ENCODE measurements at regions not wholly inside any gene's neighbourhood (a gene's known extent, or its start where the extent isn't known, plus 50 kb on each side); places are given as distances from the start of the nearest gene placed in this dataset.

- Histone ChIP-seq H3K9me3 (no peaks in the 10 kb centered on the region), H3K27me3 (no peaks in the 10 kb centered on the region), H3K36me3 (no peaks in the 10 kb centered on the region), H3K4me1 (no peaks in the 10 kb centered on the region), H3K27ac (no peak overlapping the region), H3K4me3 (no peak overlapping the region)
- TF ChIP-seq POLR2AphosphoS5 (IDR thresholded peaks at IDR 0.05) (no peak), EP300 (IDR thresholded peaks at IDR 0.05) (no peak), POLR2A (IDR thresholded peaks at IDR 0.05) (no peak)
- TF ChIP-seq, protein P1, sequence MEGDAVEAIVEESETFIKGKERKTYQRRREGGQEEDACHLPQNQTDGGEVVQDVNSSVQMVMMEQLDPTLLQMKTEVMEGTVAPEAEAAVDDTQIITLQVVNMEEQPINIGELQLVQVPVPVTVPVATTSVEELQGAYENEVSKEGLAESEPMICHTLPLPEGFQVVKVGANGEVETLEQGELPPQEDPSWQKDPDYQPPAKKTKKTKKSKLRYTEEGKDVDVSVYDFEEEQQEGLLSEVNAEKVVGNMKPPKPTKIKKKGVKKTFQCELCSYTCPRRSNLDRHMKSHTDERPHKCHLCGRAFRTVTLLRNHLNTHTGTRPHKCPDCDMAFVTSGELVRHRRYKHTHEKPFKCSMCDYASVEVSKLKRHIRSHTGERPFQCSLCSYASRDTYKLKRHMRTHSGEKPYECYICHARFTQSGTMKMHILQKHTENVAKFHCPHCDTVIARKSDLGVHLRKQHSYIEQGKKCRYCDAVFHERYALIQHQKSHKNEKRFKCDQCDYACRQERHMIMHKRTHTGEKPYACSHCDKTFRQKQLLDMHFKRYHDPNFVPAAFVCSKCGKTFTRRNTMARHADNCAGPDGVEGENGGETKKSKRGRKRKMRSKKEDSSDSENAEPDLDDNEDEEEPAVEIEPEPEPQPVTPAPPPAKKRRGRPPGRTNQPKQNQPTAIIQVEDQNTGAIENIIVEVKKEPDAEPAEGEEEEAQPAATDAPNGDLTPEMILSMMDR (IDR thresholded peaks at IDR 0.05): no peak
- 57% methylated on average over 5 of the region's 5 CpGs for WGBS
- DNase-seq (ENCODE audit: low spot score in 2 of 2): no peak
These were observed 183.1 kb downstream of the INO80D start for GRCh38 chr2:205902900-205903237.

GRCh38 chr2:205902041-205902899 is 183.7 kb downstream of the INO80D start:
- DNase-seq (ENCODE audit: low spot score in 2 of 2): no peak
- H3K9me3 ChIP-seq: no peaks in the 10 kb centered on the region
- no peak overlapping the region for H3K27ac ChIP-seq

DNA sequence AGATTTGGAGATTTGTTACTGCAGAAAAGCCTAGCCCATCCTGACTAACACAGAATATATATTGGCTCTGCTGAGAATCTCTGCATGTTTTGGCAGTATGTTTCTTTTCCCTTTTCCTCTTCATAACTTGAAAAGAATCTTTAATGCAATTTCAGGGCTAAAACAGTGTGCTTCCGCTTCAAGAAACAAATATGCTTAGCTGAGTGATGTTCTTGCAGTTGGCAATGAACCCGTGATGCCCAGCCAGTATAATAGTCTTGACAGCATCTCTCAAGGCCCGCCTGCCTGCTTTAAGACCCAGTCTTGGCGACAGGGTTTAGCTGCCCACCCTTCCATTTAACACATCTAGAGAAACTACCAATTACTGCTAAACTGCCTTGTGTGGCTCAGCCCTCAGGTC is 184.5 kb downstream of the INO80D start:
- H3K4me1 ChIP-seq: no peaks in the 10 kb centered on the region
- no peaks in the 10 kb centered on the region for H3K27me3 ChIP-seq
- H3K4me3 ChIP-seq: no peak overlapping the region
- H3K27ac ChIP-seq: no peak overlapping the region
- no peaks in the 10 kb centered on the region for H3K9me3 ChIP-seq
- DNase-seq (ENCODE audit: low spot score in 2 of 2): no peak
- TF ChIP-seq POLR2AphosphoS5 (IDR thresholded peaks at IDR 0.05) (no peak), POLR2A (IDR thresholded peaks at IDR 0.05) (no peak), EP300 (IDR thresholded peaks at IDR 0.05) (no peak)
- TF ChIP-seq, protein P1 (IDR thresholded peaks at IDR 0.05): no peak
- no peaks in the 10 kb centered on the region for H3K36me3 ChIP-seq
- 94% methylated on average over 4 of the region's 4 CpGs for WGBS

More at GRCh38 chr2:205902041-205902899, 183.7 kb downstream of the INO80D start:
- H3K4me3 ChIP-seq: no peak overlapping the region
- H3K36me3 ChIP-seq: no peaks in the 10 kb centered on the region
- no peak for TF ChIP-seq POLR2AphosphoS5 (IDR thresholded peaks at IDR 0.05)
- no peak for TF ChIP-seq POLR2A (IDR thresholded peaks at IDR 0.05)
- TF ChIP-seq, protein P1 (IDR thresholded peaks at IDR 0.05): no peak
- no peak for TF ChIP-seq EP300 (IDR thresholded peaks at IDR 0.05)
- no peaks in the 10 kb centered on the region for H3K4me1 ChIP-seq
- 75% methylated on average over 15 of the region's 15 CpGs for WGBS
- H3K27me3 ChIP-seq: no peaks in the 10 kb centered on the region

- TF ChIP-seq POLR2A (IDR thresholded peaks at IDR 0.05) (no peak), EP300 (IDR thresholded peaks at IDR 0.05) (no peak), POLR2AphosphoS5 (IDR thresholded peaks at IDR 0.05) (no peak)
- TF ChIP-seq, protein P1 (IDR thresholded peaks at IDR 0.05): no peak
- no peak for DNase-seq (ENCODE audit: low spot score in 2 of 2)
- H3K27me3 ChIP-seq: no peaks in the 10 kb centered on the region
These were observed 187.2 kb downstream of the INO80D start for GRCh38 chr2:205898744-205899143.

GRCh38 chr2:205895981-205896655 is 189.9 kb downstream of the INO80D start:
- no peaks in the 10 kb centered on the region for H3K9me3 ChIP-seq
- H3K36me3 ChIP-seq: no peaks in the 10 kb centered on the region
- no peak for TF ChIP-seq POLR2A (IDR thresholded peaks at IDR 0.05)
- TF ChIP-seq EP300 (IDR thresholded peaks at IDR 0.05): no peak
- TF ChIP-seq POLR2AphosphoS5 (IDR thresholded peaks at IDR 0.05): no peak
- TF ChIP-seq, protein P1 (IDR thresholded peaks at IDR 0.05): no peak
- H3K4me1 ChIP-seq: peaks cover 6% of the 10 kb centered on the region
- no peak for DNase-seq (ENCODE audit: low spot score in 2 of 2)
- H3K27me3 ChIP-seq: no peaks in the 10 kb centered on the region
- H3K4me3 ChIP-seq: no peak overlapping the region
- WGBS: 63% methylated on average over 9 of the region's 9 CpGs
- H3K27ac ChIP-seq: no peak overlapping the region

More at GRCh38 chr2:205898744-205899143, 187.2 kb downstream of the INO80D start:
- Histone ChIP-seq H3K9me3 (no peaks in the 10 kb centered on the region), H3K27ac (no peak overlapping the region), H3K36me3 (no peaks in the 10 kb centered on the region), H3K4me3 (no peak overlapping the region), H3K4me1 (no peaks in the 10 kb centered on the region)
- 100% methylated on average over 1 of the region's 1 CpG for WGBS
